ENCODE measurements at regions not wholly inside any gene's neighbourhood (a gene's known extent, or its start where the extent isn't known, plus 50 kb on each side); places are given as distances from the start of the nearest gene placed in this dataset.

GRCh38 chr10:8766899-8767298, 712.4 kb downstream of the GATA3 start:
- no peak overlapping the region for H3K4me3 ChIP-seq
- H3K36me3 ChIP-seq: no peaks in the 10 kb centered on the region
- no peaks in the 10 kb centered on the region for H3K4me1 ChIP-seq
- H3K27me3 ChIP-seq: no peaks in the 10 kb centered on the region
- DNase-seq: no peak
- TF ChIP-seq POLR2A (IDR thresholded peaks at IDR 0.05) (no peak), CTCF (IDR thresholded peaks at IDR 0.05) (no peak)
- no peaks in the 10 kb centered on the region for H3K9me3 ChIP-seq
- H3K27ac ChIP-seq: no peak overlapping the region
- intact Hi-C loops (cut with DNase I): no loop called here
- WGBS, 2 donors: 79 to 93% methylated on average over 4 of the region's 4 CpGs

GRCh38 chr10:8767591-8767990, 713.1 kb downstream of the GATA3 start:
- intact Hi-C loops (cut with DNase I): no loop called here
- Histone ChIP-seq H3K9me3 (no peaks in the 10 kb centered on the region), H3K27me3 (no peaks in the 10 kb centered on the region), H3K4me1 (no peaks in the 10 kb centered on the region), H3K36me3 (no peaks in the 10 kb centered on the region), H3K4me3 (no peak overlapping the region), H3K27ac (no peak overlapping the region)
- 64 to 76% methylated on average over 5 of the region's 5 CpGs for WGBS, 2 donors
- DNase-seq: no peak
- TF ChIP-seq CTCF (IDR thresholded peaks at IDR 0.05) (no peak), POLR2A (IDR thresholded peaks at IDR 0.05) (no peak)

- intact Hi-C loops (cut with DNase I): no loop called here
- Histone ChIP-seq H3K36me3 (no peaks in the 10 kb centered on the region), H3K4me3 (no peak overlapping the region), H3K9me3 (no peaks in the 10 kb centered on the region), H3K4me1 (no peaks in the 10 kb centered on the region), H3K27me3 (no peaks in the 10 kb centered on the region), H3K27ac (no peak overlapping the region)
- no peak for DNase-seq
- TF ChIP-seq CTCF (IDR thresholded peaks at IDR 0.05): no peak
- TF ChIP-seq POLR2A (IDR thresholded peaks at IDR 0.05): no peak
Measured at GRCh38 chr10:8768341-8768740, 713.9 kb downstream of the GATA3 start.

GRCh38 chr10:8768852-8769251, 714.4 kb downstream of the GATA3 start:
- Histone ChIP-seq H3K27me3 (no peaks in the 10 kb centered on the region), H3K27ac (no peak overlapping the region), H3K9me3 (no peaks in the 10 kb centered on the region), H3K4me1 (no peaks in the 10 kb centered on the region), H3K36me3 (no peaks in the 10 kb centered on the region), H3K4me3 (no peak overlapping the region)
- TF ChIP-seq CTCF (IDR thresholded peaks at IDR 0.05) (no peak), POLR2A (IDR thresholded peaks at IDR 0.05) (no peak)
- 54 to 72% methylated on average over 3 of the region's 3 CpGs for WGBS, 2 donors
- DNase-seq: no peak
- intact Hi-C loops (cut with DNase I): no loop called here

- H3K36me3 ChIP-seq: no peaks in the 10 kb centered on the region
Measured at GRCh38 chr10:8776926-8777622, 722.6 kb downstream of the GATA3 start.

More at GRCh38 chr10:8776926-8777622, 722.6 kb downstream of the GATA3 start:
- H3K9me3 ChIP-seq: no peaks in the 10 kb centered on the region
- DNase-seq: no peak
- no peak overlapping the region for H3K27ac ChIP-seq
- no peak for TF ChIP-seq POLR2A (IDR thresholded peaks at IDR 0.05)
- no peak for TF ChIP-seq CTCF (IDR thresholded peaks at IDR 0.05)
- no peaks in the 10 kb centered on the region for H3K4me1 ChIP-seq
- H3K4me3 ChIP-seq: no peak overlapping the region
- intact Hi-C loops (cut with DNase I): no loop called here
- 66 to 75% methylated on average over 3 of the region's 3 CpGs for WGBS, 2 donors
- H3K27me3 ChIP-seq: no peaks in the 10 kb centered on the region

Data from esophagus squamous epithelium (tissue), 5 donors.